ENCODE measurements at regions not wholly inside any gene's neighbourhood (a gene's known extent, or its start where the extent isn't known, plus 50 kb on each side); places are given as distances from the start of the nearest gene placed in this dataset.

- DNase-seq (no peak), ATAC-seq (ENCODE audit: low read depth) (no peak)
- WGBS, 2 experiments (ENCODE audit: extremely low coverage in 2 of 2, insufficient read length in 1 of 2) = 25% methylated on average over 1 of the region's 2 CpGs; no CpG with 5 or more reads in 1 of the 2 experiments
- ChIA-PET CTCF (no interaction called here), POLR2A (ENCODE audit: unreplicated experiment) (no interaction called here)
- Histone ChIP-seq H3K9ac (ENCODE audit: low read depth, low read length) (no peak overlapping the region), H3K18ac (ENCODE audit: low read depth, low read length) (no peak overlapping the region), H2AK9ac (replicated peaks; ENCODE audit: low read depth, low read length, poor library complexity) (no peak overlapping the region), H3K9me3 (ENCODE audit: control insufficient read depth, insufficient read depth, low read length) (no peaks in the 10 kb centered on the region), H3K9me1 (ENCODE audit: insufficient read depth, low read length) (no peaks in the 10 kb centered on the region), H3K4me1 (ENCODE audit: control insufficient read depth, insufficient read depth, low read length) (no peaks in the 10 kb centered on the region), H2AK5ac (ENCODE audit: low read depth, low read length) (no peak overlapping the region), H4K91ac (ENCODE audit: insufficient read depth, low read depth, low read length) (no peak overlapping the region), H3K79me1 (ENCODE audit: low read depth in 1 of 2, low read length in 2 of 2) (no peaks in the 10 kb centered on the region), H2AFZ (replicated peaks; ENCODE audit: low read length, poor library complexity) (no peak overlapping the region), H3K23ac (ENCODE audit: low read depth, low read length) (no peak overlapping the region), H3K27ac (ENCODE audit: insufficient read depth, low read length) (no peak overlapping the region), H3K36me3 (ENCODE audit: control insufficient read depth, insufficient read depth, low read length) (no peaks in the 10 kb centered on the region), H3K4me3 (ENCODE audit: insufficient read depth, low read depth, low read length) (no peak overlapping the region), H2BK15ac (ENCODE audit: low read depth, low read length) (no peak overlapping the region), H3K14ac (replicated peaks; ENCODE audit: low read depth, low read length) (no peak overlapping the region), H2BK5ac (ENCODE audit: low read depth, low read length, poor library complexity, severe bottlenecking) (no peak overlapping the region), H4K8ac (ENCODE audit: low read depth in 2 of 2, low read length in 2 of 2) (no peak overlapping the region), H3K27me3 (ENCODE audit: control insufficient read depth, insufficient read depth, low read length) (no peaks in the 10 kb centered on the region; the same call in 1 of the 2 replicates), H3K56ac (ENCODE audit: extremely low read depth, insufficient read depth, low read length) (no peak overlapping the region), H2BK120ac (ENCODE audit: low read depth, low read length) (no peak overlapping the region), H3K4me2 (ENCODE audit: low read depth, low read length) (no peak overlapping the region), H4K20me1 (ENCODE audit: insufficient read depth, low read length) (no peaks in the 10 kb centered on the region), H4K5ac (ENCODE audit: low read depth, low read length) (no peak overlapping the region), H2BK20ac (ENCODE audit: low read depth, low read length) (no peak overlapping the region), H3K4ac (ENCODE audit: low read depth, low read length) (no peak overlapping the region)
- intact Hi-C loops (cut with micrococcal nuclease) = no loop called here
- no peak for TF ChIP-seq MAFK (IDR thresholded peaks at IDR 0.05; ENCODE audit: low read depth, low read length)
- dilution Hi-C loops (cut with HindIII; ENCODE audit: low sequenced_read_pairs, unreplicated experiment) = no loop called here
- BruUV-seq (replicated peaks) = no TSS peak
- in situ Hi-C loops (cut with MboI; ENCODE audit: low sequenced_read_pairs) = no loop called here
Measured at GRCh38 chr14:22026527-22026926, 352.9 kb upstream of the OR4E1 start.

All from IMR-90 (cell line).